WI38 (cell line): ENCODE measurements at regions not wholly inside any gene's neighbourhood (a gene's known extent, or its start where the extent isn't known, plus 50 kb on each side); places are given as distances from the start of the nearest gene placed in this dataset.

Source experiments
- H3K4me3 ChIP-seq: 2 replicates; pipeline ENCODE4 v1.5.1; 2011; ENCODE audit warnings: low read depth, mild to moderate bottlenecking, control low read depth, low read length
- TF ChIP-seq, protein P1 (sequence below): IDR thresholded peaks from 2 replicates; pipeline ENCODE4 v1.5.1; 2012; ENCODE audit warnings: low read depth, mild to moderate bottlenecking, control low read depth, low read length

DNA sequence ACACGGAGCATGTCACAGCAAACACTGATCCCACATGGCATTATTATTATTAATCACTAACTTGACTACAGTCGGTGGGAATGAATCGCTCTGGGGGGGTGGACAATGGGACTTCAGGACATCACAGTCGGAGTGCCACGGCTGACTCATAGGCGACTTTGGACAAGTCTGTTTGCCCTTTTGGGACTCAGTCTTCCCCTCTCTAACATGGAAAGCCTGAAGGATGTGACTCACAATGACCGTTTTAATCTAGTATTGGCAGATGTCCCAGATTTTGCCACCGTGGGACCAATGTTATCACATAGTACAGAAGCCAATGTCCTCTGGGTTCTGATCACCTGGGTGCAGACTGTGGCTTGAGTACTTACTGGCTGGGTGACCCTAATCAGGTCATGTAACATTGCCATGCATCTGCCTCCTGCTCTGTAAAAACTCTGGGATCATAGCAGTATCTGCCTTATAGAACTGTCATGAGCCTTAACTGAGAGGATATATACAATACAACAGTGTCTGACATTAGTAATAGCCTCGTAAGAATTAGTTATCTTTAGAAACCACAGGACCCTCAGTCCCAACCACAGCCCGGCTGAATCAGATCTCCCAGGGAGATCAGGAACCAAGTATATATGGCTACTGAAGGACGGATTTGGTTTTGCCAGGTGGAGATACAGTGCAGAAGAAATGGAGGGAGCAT, 362.6 kb downstream of the BCL11B start:
- no peak overlapping the region for H3K4me3 ChIP-seq
- TF ChIP-seq, protein P1, sequence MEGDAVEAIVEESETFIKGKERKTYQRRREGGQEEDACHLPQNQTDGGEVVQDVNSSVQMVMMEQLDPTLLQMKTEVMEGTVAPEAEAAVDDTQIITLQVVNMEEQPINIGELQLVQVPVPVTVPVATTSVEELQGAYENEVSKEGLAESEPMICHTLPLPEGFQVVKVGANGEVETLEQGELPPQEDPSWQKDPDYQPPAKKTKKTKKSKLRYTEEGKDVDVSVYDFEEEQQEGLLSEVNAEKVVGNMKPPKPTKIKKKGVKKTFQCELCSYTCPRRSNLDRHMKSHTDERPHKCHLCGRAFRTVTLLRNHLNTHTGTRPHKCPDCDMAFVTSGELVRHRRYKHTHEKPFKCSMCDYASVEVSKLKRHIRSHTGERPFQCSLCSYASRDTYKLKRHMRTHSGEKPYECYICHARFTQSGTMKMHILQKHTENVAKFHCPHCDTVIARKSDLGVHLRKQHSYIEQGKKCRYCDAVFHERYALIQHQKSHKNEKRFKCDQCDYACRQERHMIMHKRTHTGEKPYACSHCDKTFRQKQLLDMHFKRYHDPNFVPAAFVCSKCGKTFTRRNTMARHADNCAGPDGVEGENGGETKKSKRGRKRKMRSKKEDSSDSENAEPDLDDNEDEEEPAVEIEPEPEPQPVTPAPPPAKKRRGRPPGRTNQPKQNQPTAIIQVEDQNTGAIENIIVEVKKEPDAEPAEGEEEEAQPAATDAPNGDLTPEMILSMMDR = no peak

DNA sequence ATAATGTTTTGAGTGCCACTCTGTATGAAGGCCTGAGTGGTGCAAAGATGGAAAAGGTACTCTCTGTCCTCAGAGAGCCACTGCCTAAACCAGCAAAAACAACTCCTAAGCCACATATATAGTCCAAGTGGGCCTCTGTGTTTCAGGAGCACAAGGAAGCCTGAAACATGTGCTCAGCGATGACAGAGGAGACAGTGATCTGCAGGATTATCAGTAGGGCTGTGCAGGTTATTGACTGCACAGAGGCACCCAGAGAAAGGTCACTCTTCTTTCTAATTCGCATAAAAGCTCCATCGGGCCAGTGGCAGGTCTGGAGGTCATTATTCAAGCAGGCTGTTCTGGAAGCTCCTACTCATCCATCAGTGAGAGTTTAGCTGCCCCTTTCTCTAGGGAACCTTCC, 361.9 kb downstream of the BCL11B start:
- H3K4me3 ChIP-seq = no peak overlapping the region
- TF ChIP-seq, protein P1 = no peak

DNA sequence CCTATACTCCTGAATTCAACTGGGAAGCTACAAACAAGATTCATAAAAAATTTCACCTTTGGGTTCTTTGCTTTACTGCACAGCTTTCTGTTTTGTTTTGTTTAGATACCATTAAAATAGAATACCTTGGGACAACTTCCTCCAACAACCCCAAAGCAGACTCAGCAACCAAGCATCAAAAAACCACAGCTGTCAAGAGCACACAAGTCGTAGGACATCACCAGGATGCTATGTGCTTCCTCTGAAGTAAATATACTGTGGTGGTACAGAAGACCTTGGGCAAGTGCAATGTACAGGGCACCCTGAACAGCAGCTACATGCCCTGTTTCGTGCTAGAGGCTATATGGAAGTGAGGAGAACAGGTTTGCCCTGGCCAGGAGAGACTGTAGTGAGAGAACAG, 359.3 kb downstream of the BCL11B start:
- H3K4me3 ChIP-seq = no peak overlapping the region
- TF ChIP-seq, protein P1 = no peak

DNA sequence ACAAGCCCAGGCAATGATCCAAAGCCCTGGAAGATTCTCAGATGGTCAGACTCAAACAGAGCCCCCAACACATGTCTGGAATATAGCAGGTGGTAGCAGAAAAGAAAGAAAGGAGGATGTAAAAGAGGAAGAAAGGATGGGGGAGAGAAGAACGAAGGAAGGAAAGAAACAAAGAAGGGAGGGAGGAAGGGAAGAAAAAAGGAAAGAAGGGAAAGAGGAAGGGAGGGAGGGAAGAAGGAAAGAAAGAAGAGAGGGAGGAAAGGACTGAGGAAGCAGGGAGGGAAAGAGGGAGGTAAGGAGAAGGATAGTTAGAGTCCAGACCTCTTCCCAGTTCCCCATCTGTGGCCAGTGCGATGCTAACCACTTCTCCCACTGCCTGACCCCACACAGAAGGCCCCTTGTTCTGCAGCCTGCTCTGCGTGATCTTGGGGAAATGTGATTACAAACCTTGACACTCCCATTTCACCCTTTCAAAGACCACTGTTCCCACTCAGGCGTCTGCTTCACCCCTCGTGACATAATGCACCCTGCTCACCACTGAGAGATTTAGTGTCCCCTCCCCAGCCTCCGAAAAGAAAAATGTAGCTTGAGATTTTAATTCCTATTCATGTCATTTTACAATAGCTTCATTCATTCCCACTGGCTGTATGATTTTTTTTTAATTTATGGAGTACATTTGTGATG, 357.9 kb downstream of the BCL11B start:
- TF ChIP-seq, protein P1 = no peak

DNA sequence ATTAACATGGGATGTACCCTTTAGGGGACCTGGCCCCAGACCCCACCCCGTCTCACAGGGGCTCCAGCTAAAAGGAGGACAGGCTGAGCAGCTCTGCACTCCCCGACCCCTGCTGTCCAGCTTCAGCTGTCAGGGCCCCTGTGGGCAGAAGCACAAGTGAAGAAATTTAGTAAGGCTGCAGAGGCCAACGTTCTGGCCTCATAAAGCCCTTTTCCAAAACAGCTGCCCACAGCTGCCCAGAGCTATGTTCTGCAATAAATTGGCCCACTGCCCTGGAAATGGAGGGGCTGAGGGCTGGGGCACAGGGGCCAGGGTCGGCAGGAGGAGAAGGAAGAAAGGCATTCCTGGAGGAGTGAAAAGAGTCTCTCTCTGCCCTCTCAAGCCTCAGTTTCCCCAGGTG, 357.1 kb downstream of the BCL11B start:
- H3K4me3 ChIP-seq = no peak overlapping the region
- TF ChIP-seq, protein P1 = no peak

More for the DNA sequence above, 357.9 kb downstream of the BCL11B start:
- H3K4me3 ChIP-seq = no peak overlapping the region

DNA sequence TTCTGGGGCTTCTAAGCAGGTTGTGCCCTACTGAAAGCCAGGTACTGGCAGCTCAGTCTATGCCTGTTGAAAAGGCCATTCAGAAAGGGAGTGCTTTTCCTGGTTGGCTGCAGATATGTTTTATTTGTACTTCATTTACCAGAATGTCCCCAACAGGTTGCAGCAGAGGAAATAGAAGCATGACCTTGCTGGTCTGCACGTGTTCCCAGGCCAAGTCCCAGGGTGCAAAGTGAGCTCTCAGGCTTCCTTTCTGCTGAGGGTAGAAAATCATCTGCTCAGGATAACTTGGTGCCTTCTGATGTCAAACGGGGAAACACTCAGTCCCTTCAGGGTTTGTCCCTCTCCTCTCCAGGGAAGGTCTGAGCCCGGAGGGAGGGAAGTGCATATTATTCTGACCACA, 356.4 kb downstream of the BCL11B start:
- TF ChIP-seq, protein P1 = no peak
- no peak overlapping the region for H3K4me3 ChIP-seq

DNA sequence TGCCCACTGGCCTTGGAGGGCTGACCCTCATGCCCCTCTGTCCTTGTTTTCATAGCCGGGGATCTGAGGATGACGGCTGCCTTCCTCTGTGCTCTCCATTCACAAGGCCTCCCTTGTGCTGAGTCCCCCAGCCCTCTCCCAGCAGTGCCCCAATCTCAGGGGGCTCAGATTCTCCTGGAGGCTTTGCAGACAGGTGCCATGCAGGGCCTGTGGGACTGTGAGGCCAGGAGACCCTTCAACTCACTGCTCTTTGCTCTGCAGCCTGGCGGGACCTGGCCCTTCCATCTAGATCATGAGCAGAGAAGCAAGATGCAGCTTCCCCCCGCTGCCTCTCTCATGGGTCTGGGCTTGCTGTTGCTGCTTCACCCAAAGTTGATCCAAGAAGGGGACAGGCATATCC, 356.0 kb downstream of the BCL11B start:
- TF ChIP-seq, protein P1 = no peak
- no peak overlapping the region for H3K4me3 ChIP-seq
